Caco-2 (cell line): ENCODE measurements at regions not wholly inside any gene's neighbourhood (a gene's known extent, or its start where the extent isn't known, plus 50 kb on each side); places are given as distances from the start of the nearest gene placed in this dataset.

ENCODE experiments used
- BruUV-seq: library from RNA; stranded (reverse); fragments of 400-500 nt; replicated peaks from 2 replicates; lab custom pipeline; 2021; lab: Mats Ljungman, UMichigan
- CTCF ChIA-PET: fragments of 300-600 bp; sonication (Branson Sonifier 250); formaldehyde crosslinking; loops from one replicate; lab custom pipeline; 2022; ENCODE audit warnings: antibody characterized with exemption; lab: Charles Lee
- POLR2A ChIA-PET: fragments of 300-600 bp; sonication (Branson Sonifier 250); formaldehyde crosslinking; loops from one replicate; lab custom pipeline; 2022; ENCODE audit warnings: antibody characterized with exemption; lab: Charles Lee
- DNase-seq, 2 experiments: peaks; one replicate each; pipeline versions ENCODE4 v3.0.0 to v3.0.0-alpha.2; 2020 to 2022
- H3K27me3 ChIP-seq: replicated peaks from 2 replicates; pipeline ENCODE4 v1.6.0; 2011; ENCODE audit warnings: low read length; ENCODE audit not compliant: control insufficient read depth, insufficient read depth
- H3K36me3 ChIP-seq: 2 replicates; pipeline ENCODE4 v1.5.1; 2011; ENCODE audit warnings: low read length; ENCODE audit not compliant: control insufficient read depth, insufficient read depth
- H3K4me1 ChIP-seq: fragments of 250-450 bp; sonication (Bioruptor Pico); 2 replicates; pipeline ENCODE4 v1.5.1; 2020; ENCODE audit warnings: mild to moderate bottlenecking
- H3K4me3 ChIP-seq: 2 replicates; pipeline ENCODE4 v1.5.1; 2011; ENCODE audit warnings: low read depth, mild to moderate bottlenecking, control low read depth, low read length
- H3K9me3 ChIP-seq: fragments of 250-450 bp; sonication (Bioruptor Pico); 2 replicates; pipeline ENCODE4 v1.5.1; 2020; ENCODE audit warnings: mild to moderate bottlenecking, moderate library complexity
- H3K27ac Mint-ChIP-seq: one replicate; pipeline ENCODE4 v1.8.0; 2022; ENCODE audit warnings: mixed read lengths; ENCODE audit not compliant: unreplicated experiment
- H3K27me3 Mint-ChIP-seq: one replicate; pipeline ENCODE4 v1.8.0; 2022; ENCODE audit warnings: mixed read lengths; ENCODE audit not compliant: insufficient read depth, unreplicated experiment
- H3K36me3 Mint-ChIP-seq: one replicate; pipeline ENCODE4 v1.8.0; 2022; ENCODE audit warnings: mild to moderate bottlenecking, mixed read lengths; ENCODE audit not compliant: insufficient read depth, unreplicated experiment
- H3K4me1 Mint-ChIP-seq: one replicate; pipeline ENCODE4 v1.8.0; 2022; ENCODE audit warnings: low read depth, mixed read lengths; ENCODE audit not compliant: unreplicated experiment
- H3K4me3 Mint-ChIP-seq: one replicate; pipeline ENCODE4 v1.8.0; 2022; ENCODE audit warnings: mild to moderate bottlenecking, moderate library complexity, mixed read lengths; ENCODE audit not compliant: unreplicated experiment
- H3K9me3 Mint-ChIP-seq: one replicate; pipeline ENCODE4 v1.8.0; 2022; ENCODE audit warnings: mixed read lengths; ENCODE audit not compliant: unreplicated experiment
- CTCF ChIP-seq, 2 experiments: fragments of 200-600 bp in 1 of 2; IDR thresholded peaks; 1 replicate in 1 of 2; 2 replicates in 1 of 2; pipeline versions ENCODE4 v1.5.1 to v1.8.0; 2011 to 2022; ENCODE audit warnings: antibody characterized with exemption in 1 of 2, control low read depth in 1 of 2, inconsistent platforms in 1 of 2, low read depth in 1 of 2, low read length in 1 of 2, mild to moderate bottlenecking in 1 of 2, moderate library complexity in 1 of 2; ENCODE audit not compliant: insufficient read depth in 1 of 2, severe bottlenecking in 1 of 2, unreplicated experiment in 1 of 2
- intact Hi-C: fragments of 100-400 bp; cut with micrococcal nuclease; formaldehyde crosslinking; loops from one replicate; pipeline ENCODE4 v1.10.0; 2022; ENCODE audit not compliant: unreplicated experiment

GRCh38 chr5:53172630-53173029, 63.1 kb upstream of the MOCS2 start:
- H3K36me3 Mint-ChIP-seq = no peaks in the 10 kb centered on the region
- H3K4me1 Mint-ChIP-seq = no peaks in the 10 kb centered on the region
- H3K27ac Mint-ChIP-seq = no peak overlapping the region
- H3K4me1 ChIP-seq = no peaks in the 10 kb centered on the region
- no TSS peak for BruUV-seq
- H3K9me3 Mint-ChIP-seq = no peaks in the 10 kb centered on the region
- no peak overlapping the region for H3K4me3 ChIP-seq
- no peaks in the 10 kb centered on the region for H3K9me3 ChIP-seq
- TF ChIP-seq CTCF (IDR thresholded peaks at IDR 0.05; ENCODE audit: insufficient read depth in 1 of 2, low read depth in 1 of 2, low read length in 1 of 2, severe bottlenecking in 1 of 2, unreplicated experiment in 1 of 2) = no peak
- no peak overlapping the region for H3K4me3 Mint-ChIP-seq
- ChIA-PET CTCF (no interaction called here), POLR2A (no interaction called here)
- H3K36me3 ChIP-seq = no peaks in the 10 kb centered on the region
- no peaks in the 10 kb centered on the region for H3K27me3 ChIP-seq
- intact Hi-C loops = loop anchor here (5.0 kb wide), 2 partner anchors 120 to 1055 kb away; no protein-coding TSS in a partner anchor
- H3K27me3 Mint-ChIP-seq = peaks cover 11% of the 10 kb centered on the region
- DNase-seq = no peak

- no peaks in the 10 kb centered on the region for H3K9me3 Mint-ChIP-seq
- intact Hi-C loops = loop anchor here (5.0 kb wide), 2 partner anchors 119 to 1054 kb away; no protein-coding TSS in a partner anchor
- POLR2A ChIA-PET = no interaction called here
- no peaks in the 10 kb centered on the region for H3K4me1 Mint-ChIP-seq
- Histone ChIP-seq H3K27me3 (no peaks in the 10 kb centered on the region), H3K4me3 (no peak overlapping the region), H3K4me1 (no peaks in the 10 kb centered on the region), H3K9me3 (no peaks in the 10 kb centered on the region), H3K36me3 (no peaks in the 10 kb centered on the region)
- H3K36me3 Mint-ChIP-seq = no peaks in the 10 kb centered on the region
- no TSS peak for BruUV-seq
- CTCF ChIA-PET = no interaction called here
- H3K4me3 Mint-ChIP-seq = no peak overlapping the region
- H3K27me3 Mint-ChIP-seq = peaks cover 8% of the 10 kb centered on the region
- no peak for TF ChIP-seq CTCF (IDR thresholded peaks at IDR 0.05; ENCODE audit: insufficient read depth in 1 of 2, low read depth in 1 of 2, low read length in 1 of 2, severe bottlenecking in 1 of 2, unreplicated experiment in 1 of 2)
- DNase-seq = no peak
- H3K27ac Mint-ChIP-seq = no peak overlapping the region
Measured at GRCh38 chr5:53173083-53173482, 63.5 kb upstream of the MOCS2 start.

GRCh38 chr5:53178830-53179229, 69.3 kb upstream of the MOCS2 start:
- Histone ChIP-seq H3K9me3 (no peaks in the 10 kb centered on the region), H3K36me3 (no peaks in the 10 kb centered on the region), H3K4me1 (no peaks in the 10 kb centered on the region), H3K27me3 (no peaks in the 10 kb centered on the region), H3K4me3 (no peak overlapping the region)
- intact Hi-C loops = no loop called here
- TF ChIP-seq CTCF (IDR thresholded peaks at IDR 0.05; ENCODE audit: insufficient read depth in 1 of 2, low read depth in 1 of 2, low read length in 1 of 2, severe bottlenecking in 1 of 2, unreplicated experiment in 1 of 2) = no peak
- ChIA-PET POLR2A (no interaction called here), CTCF (no interaction called here)
- Mint-ChIP-seq H3K4me1 (no peaks in the 10 kb centered on the region), H3K27ac (no peak overlapping the region), H3K27me3 (peaks cover 10% of the 10 kb centered on the region), H3K4me3 (no peak overlapping the region), H3K9me3 (no peaks in the 10 kb centered on the region), H3K36me3 (no peaks in the 10 kb centered on the region)
- no peak for DNase-seq
- no TSS peak for BruUV-seq
